ENCODE measurements at regions not wholly inside any gene's neighbourhood (a gene's known extent, or its start where the extent isn't known, plus 50 kb on each side); places are given as distances from the start of the nearest gene placed in this dataset.

DNA sequence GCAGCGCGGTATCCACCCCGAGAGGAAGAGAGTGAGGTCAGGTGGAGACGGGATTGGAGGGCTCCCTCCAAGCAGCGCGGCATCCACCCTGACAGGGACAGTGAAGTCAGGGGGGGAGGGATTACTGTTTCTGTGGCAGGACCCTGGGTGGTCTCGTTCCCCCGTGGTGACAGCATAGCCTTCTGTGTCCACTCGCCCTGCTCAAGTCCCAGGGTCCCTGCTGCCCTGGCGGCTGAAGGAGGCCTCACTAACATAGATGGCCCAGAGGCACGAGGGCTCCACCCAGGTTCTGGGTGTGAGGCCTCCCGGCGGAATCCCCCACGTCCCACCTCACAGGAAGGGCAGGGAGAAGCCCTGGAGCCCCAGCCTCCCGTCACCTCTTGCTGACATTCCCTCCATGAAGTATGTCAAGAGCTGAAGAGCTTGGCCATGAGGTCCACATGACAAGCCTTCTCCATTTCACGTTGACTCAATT lies 636.1 kb downstream of the BRD1 start:
- Mint-ChIP-seq H3K4me3 (no peak overlapping the region), H3K27me3 (ENCODE audit: low read depth in 2 of 2) (peaks cover 0 to 5% of the 10 kb centered on the region in 2 donors), H3K4me1 (no peaks in the 10 kb centered on the region), H3K36me3 (no peaks in the 10 kb centered on the region), H3K9me3 (no peaks in the 10 kb centered on the region), H3K27ac (no peak overlapping the region)
- intact Hi-C loops (cut with micrococcal nuclease) = no loop called here
- 84% methylated on average over 16 of the region's 16 CpGs for WGBS (ENCODE audit: insufficient coverage)
- DNase-seq (no peak), ATAC-seq (no peak)
- H3K27ac ChIP-seq (ENCODE audit: low read length) = no peak overlapping the region
- no peak overlapping the region for H3K4me3 ChIP-seq (ENCODE audit: low read length)
- TF ChIP-seq, protein P1, sequence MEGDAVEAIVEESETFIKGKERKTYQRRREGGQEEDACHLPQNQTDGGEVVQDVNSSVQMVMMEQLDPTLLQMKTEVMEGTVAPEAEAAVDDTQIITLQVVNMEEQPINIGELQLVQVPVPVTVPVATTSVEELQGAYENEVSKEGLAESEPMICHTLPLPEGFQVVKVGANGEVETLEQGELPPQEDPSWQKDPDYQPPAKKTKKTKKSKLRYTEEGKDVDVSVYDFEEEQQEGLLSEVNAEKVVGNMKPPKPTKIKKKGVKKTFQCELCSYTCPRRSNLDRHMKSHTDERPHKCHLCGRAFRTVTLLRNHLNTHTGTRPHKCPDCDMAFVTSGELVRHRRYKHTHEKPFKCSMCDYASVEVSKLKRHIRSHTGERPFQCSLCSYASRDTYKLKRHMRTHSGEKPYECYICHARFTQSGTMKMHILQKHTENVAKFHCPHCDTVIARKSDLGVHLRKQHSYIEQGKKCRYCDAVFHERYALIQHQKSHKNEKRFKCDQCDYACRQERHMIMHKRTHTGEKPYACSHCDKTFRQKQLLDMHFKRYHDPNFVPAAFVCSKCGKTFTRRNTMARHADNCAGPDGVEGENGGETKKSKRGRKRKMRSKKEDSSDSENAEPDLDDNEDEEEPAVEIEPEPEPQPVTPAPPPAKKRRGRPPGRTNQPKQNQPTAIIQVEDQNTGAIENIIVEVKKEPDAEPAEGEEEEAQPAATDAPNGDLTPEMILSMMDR (IDR thresholded peaks at IDR 0.05) = no peak
- no peaks in the 10 kb centered on the region for H3K4me1 ChIP-seq (ENCODE audit: control insufficient read depth, insufficient read depth, low read length)
- no peaks in the 10 kb centered on the region for H3K27me3 ChIP-seq (ENCODE audit: control insufficient read depth, insufficient read depth, low read length)
- H3K9me3 ChIP-seq (ENCODE audit: control insufficient read depth, insufficient read depth, low read length) = no peaks in the 10 kb centered on the region
- H3K36me3 ChIP-seq (ENCODE audit: control insufficient read depth, insufficient read depth, low read length) = no peaks in the 10 kb centered on the region

DNA sequence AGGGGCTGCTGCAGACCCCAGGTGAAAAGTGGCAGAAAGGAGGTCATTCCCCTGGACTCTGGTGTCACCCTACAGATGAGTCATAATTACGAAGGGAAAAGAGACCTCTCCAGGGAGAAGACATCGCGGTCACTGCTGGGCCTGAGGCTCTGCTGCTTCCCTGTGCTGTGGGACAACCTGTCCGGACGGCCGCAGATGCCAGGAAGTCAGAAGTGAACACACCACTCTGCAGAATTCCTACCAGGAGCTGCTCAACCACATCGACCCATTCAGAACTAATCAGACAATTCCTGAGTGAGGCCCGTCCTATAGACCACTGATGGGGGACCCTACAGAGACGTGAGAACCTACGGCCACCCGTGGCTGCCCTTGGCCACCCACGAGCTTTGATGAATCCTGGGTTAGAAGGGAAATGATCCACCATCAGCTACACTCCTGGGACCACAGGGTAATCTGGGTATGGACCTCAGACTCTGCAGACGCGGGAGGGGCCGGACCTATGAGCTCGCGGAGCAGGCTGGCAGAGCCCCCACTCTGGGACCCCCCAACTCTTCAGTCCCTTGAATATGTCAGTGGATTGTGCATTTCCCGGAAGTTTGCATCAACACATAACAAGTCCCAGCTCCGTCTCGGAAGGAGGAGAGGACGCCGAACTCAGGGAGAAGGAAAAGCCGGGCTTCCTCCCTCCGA lies 636.7 kb downstream of the BRD1 start:
- no peak overlapping the region for H3K27ac Mint-ChIP-seq
- DNase-seq = no peak

DNA sequence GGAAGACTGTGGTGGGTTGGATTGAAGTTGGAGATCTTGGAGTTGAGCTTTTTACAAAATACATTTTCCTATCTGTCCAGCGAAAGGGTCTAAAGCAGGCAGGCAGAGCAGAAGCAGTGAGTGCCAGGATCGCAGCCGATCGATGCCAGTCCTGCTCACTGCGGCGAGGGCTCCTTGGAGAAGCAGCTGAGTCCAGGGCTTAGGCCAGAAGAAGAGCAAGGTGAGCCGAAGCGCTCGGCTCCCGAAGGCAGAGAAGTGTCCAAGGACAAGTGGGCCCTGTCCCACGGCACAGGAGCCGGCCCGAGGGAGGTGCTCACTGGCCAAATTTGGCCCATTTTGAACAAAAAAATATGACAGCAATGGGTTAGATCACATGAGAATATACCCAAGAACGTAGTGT lies 637.8 kb downstream of the BRD1 start:
- H3K27ac Mint-ChIP-seq = no peak overlapping the region
- no peak overlapping the region for H3K4me3 ChIP-seq (ENCODE audit: low read length)
- no peaks in the 10 kb centered on the region for H3K9me3 Mint-ChIP-seq
- ATAC-seq = no peak
- 82% methylated on average over 14 of the region's 14 CpGs for WGBS (ENCODE audit: insufficient coverage)
- peaks cover 0 to 9% of the 10 kb centered on the region in 2 donors for H3K27me3 Mint-ChIP-seq (ENCODE audit: low read depth in 2 of 2)
- no peaks in the 10 kb centered on the region for H3K36me3 Mint-ChIP-seq
- no peaks in the 10 kb centered on the region for H3K9me3 ChIP-seq (ENCODE audit: control insufficient read depth, insufficient read depth, low read length)
- H3K27ac ChIP-seq (ENCODE audit: low read length) = no peak overlapping the region
- intact Hi-C loops (cut with micrococcal nuclease) = no loop called here
- no peaks in the 10 kb centered on the region for H3K27me3 ChIP-seq (ENCODE audit: control insufficient read depth, insufficient read depth, low read length)
- TF ChIP-seq, protein P1 (IDR thresholded peaks at IDR 0.05) = no peak
- no peaks in the 10 kb centered on the region for H3K36me3 ChIP-seq (ENCODE audit: control insufficient read depth, insufficient read depth, low read length)
- H3K4me1 ChIP-seq (ENCODE audit: control insufficient read depth, insufficient read depth, low read length) = no peaks in the 10 kb centered on the region
- no peak overlapping the region for H3K4me3 Mint-ChIP-seq
- DNase-seq = no peak
- H3K4me1 Mint-ChIP-seq = no peaks in the 10 kb centered on the region

More for the DNA sequence above, 636.7 kb downstream of the BRD1 start:
- Histone ChIP-seq H3K27ac (ENCODE audit: low read length) (no peak overlapping the region), H3K27me3 (ENCODE audit: control insufficient read depth, insufficient read depth, low read length) (no peaks in the 10 kb centered on the region), H3K4me1 (ENCODE audit: control insufficient read depth, insufficient read depth, low read length) (no peaks in the 10 kb centered on the region), H3K36me3 (ENCODE audit: control insufficient read depth, insufficient read depth, low read length) (no peaks in the 10 kb centered on the region), H3K9me3 (ENCODE audit: control insufficient read depth, insufficient read depth, low read length) (no peaks in the 10 kb centered on the region), H3K4me3 (ENCODE audit: low read length) (no peak overlapping the region)
- TF ChIP-seq, protein P1 (IDR thresholded peaks at IDR 0.05) = no peak
- ATAC-seq = no peak
- no peaks in the 10 kb centered on the region for H3K4me1 Mint-ChIP-seq
- peaks cover 0 to 5% of the 10 kb centered on the region in 2 donors for H3K27me3 Mint-ChIP-seq (ENCODE audit: low read depth in 2 of 2)
- no peaks in the 10 kb centered on the region for H3K9me3 Mint-ChIP-seq
- H3K36me3 Mint-ChIP-seq = no peaks in the 10 kb centered on the region
- WGBS (ENCODE audit: insufficient coverage) = 88% methylated on average over 24 of the region's 24 CpGs
- intact Hi-C loops (cut with micrococcal nuclease) = no loop called here
- H3K4me3 Mint-ChIP-seq = no peak overlapping the region

DNA sequence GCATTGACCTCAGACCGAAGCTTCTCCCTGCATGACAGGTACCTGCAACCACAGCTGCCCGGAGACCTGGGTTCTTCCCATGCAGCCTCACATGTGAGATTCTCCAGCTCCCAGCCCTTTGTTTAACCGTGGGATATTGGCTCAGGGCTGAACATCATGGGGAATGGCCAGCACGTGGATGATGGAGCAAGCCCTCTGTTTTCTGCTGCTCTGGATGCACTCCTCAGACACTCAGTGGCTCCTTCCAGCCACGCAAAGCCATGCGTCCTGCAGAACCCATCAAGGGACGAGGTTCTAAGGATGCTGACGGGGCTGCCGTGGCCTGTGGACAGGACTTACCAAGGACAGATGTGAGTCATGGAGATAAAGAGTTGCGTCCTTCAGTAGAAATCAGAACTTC lies 639.1 kb downstream of the BRD1 start:
- Mint-ChIP-seq H3K36me3 (no peaks in the 10 kb centered on the region), H3K27ac (no peak overlapping the region), H3K9me3 (no peaks in the 10 kb centered on the region), H3K4me1 (no peaks in the 10 kb centered on the region), H3K4me3 (no peak overlapping the region), H3K27me3 (ENCODE audit: low read depth in 2 of 2) (peaks cover 0 to 9% of the 10 kb centered on the region in 2 donors)
- Histone ChIP-seq H3K27ac (ENCODE audit: low read length) (no peak overlapping the region), H3K36me3 (ENCODE audit: control insufficient read depth, insufficient read depth, low read length) (no peaks in the 10 kb centered on the region), H3K4me1 (ENCODE audit: control insufficient read depth, insufficient read depth, low read length) (no peaks in the 10 kb centered on the region), H3K27me3 (ENCODE audit: control insufficient read depth, insufficient read depth, low read length) (no peaks in the 10 kb centered on the region), H3K4me3 (ENCODE audit: low read length) (no peak overlapping the region), H3K9me3 (ENCODE audit: control insufficient read depth, insufficient read depth, low read length) (no peaks in the 10 kb centered on the region)
- intact Hi-C loops (cut with micrococcal nuclease) = no loop called here
- ATAC-seq (no peak), DNase-seq (no peak)
- TF ChIP-seq, protein P1 (IDR thresholded peaks at IDR 0.05) = no peak
- 84% methylated on average over 10 of the region's 10 CpGs for WGBS (ENCODE audit: insufficient coverage)
